HepG2 (cell line): ENCODE measurements at regions not wholly inside any gene's neighbourhood (a gene's known extent, or its start where the extent isn't known, plus 50 kb on each side); places are given as distances from the start of the nearest gene placed in this dataset.

Experiments
- ATAC-seq: fragments of 200-7000 bp; cut with Tn5 transposase; 3 replicates; pipeline ENCODE4 v1.9.1; 2020; ENCODE audit warnings: mild to moderate bottlenecking, moderate library complexity
- BruUV-seq: library from RNA; stranded (reverse); fragments of 400-500 nt; replicated peaks from 2 replicates; lab custom pipeline; 2021; lab: Mats Ljungman, UMichigan
- CTCF ChIA-PET: fragments of 300-600 bp; formaldehyde crosslinking; extraction: SDS; loops from one replicate; lab custom pipeline; 2021; ENCODE audit warnings: low total read pairs, inconsistent platforms, low intra/inter-chr PET ratio; lab: Yijun Ruan, JAX
- POLR2A ChIA-PET: fragments of 350-600 bp; sonication (Branson Sonifier 250); formaldehyde crosslinking; loops from one replicate; lab custom pipeline; 2020; ENCODE audit warnings: antibody characterized with exemption, inconsistent platforms; lab: Yijun Ruan, JAX
- DNase-seq: peaks from one replicate; pipeline ENCODE4 v3.0.0-alpha.2; 2015; ENCODE audit warnings: low spot score
- FAIRE-seq: peaks from 3 replicates; lab custom pipeline; 2011; peaks lifted over from hg19 to GRCh38; lab: Jason Lieb, UNC
- H2AFZ ChIP-seq: one replicate; pipeline ENCODE4 v1.6.1; 2011; ENCODE audit warnings: low read length, inconsistent platforms
- H3K27ac ChIP-seq: fragments of 300-600 bp; 3 replicates; pipeline ENCODE4 v1.8.0; 2011; ENCODE audit warnings: mixed run types, mild to moderate bottlenecking, mixed read lengths, low read length, inconsistent platforms; ENCODE audit not compliant: insufficient read depth; ENCODE audit errors: extremely low read length
- H3K27me3 ChIP-seq, 2 experiments: fragments of 200-600 bp in 1 of 2; 2 replicates in 1 of 2; 3 replicates in 1 of 2; pipeline versions ENCODE4 v1.6.0 to v1.8.0; 2011; ENCODE audit warnings: low read length in 2 of 2, mild to moderate bottlenecking in 2 of 2, moderate library complexity in 2 of 2, inconsistent platforms in 1 of 2; ENCODE audit not compliant: insufficient read depth in 2 of 2, control insufficient read depth in 1 of 2
- H3K36me3 ChIP-seq, 2 experiments: fragments of 200-600 bp in 1 of 2; replicated peaks in 1 of 2; 2 replicates in 1 of 2; 3 replicates in 1 of 2; pipeline versions ENCODE4 v1.5.1 to v1.8.0; 2011; ENCODE audit warnings: low read length in 2 of 2, inconsistent platforms in 1 of 2; ENCODE audit not compliant: insufficient read depth in 2 of 2, control insufficient read depth in 1 of 2
- H3K4me1 ChIP-seq: 2 replicates; pipeline ENCODE4 v1.5.1; 2012; ENCODE audit warnings: low read length, inconsistent platforms; ENCODE audit not compliant: insufficient read depth
- H3K4me2 ChIP-seq: 2 replicates; pipeline ENCODE4 v1.6.0; 2011; ENCODE audit warnings: low read depth, low read length, inconsistent platforms
- H3K4me3 ChIP-seq, 3 experiments: fragments of 200-600 bp in 1 of 3; sonication (generic), shearing (Covaris generic) in 1 of 3; replicated peaks in 1 of 3; 2 replicates each; pipeline ENCODE4 v1.5.1; 2011 to 2016; ENCODE audit warnings: low read length in 3 of 3, inconsistent platforms in 2 of 3, low read depth in 2 of 3, mild to moderate bottlenecking in 2 of 3, control low read depth in 1 of 3, mixed read lengths in 1 of 3; ENCODE audit not compliant: insufficient read depth in 1 of 3
- H3K79me2 ChIP-seq: one replicate; pipeline ENCODE4 v1.6.1; 2011; ENCODE audit warnings: low read length, inconsistent platforms; ENCODE audit not compliant: insufficient read depth
- H3K9ac ChIP-seq: 2 replicates; pipeline ENCODE4 v1.6.0; 2011; ENCODE audit warnings: mild to moderate bottlenecking, low read depth, low read length, inconsistent platforms; ENCODE audit not compliant: insufficient read depth
- H3K9me3 ChIP-seq: 2 replicates; pipeline ENCODE4 v1.5.1; 2012; ENCODE audit warnings: mild to moderate bottlenecking, low read length
- H4K20me1 ChIP-seq: 2 replicates; pipeline ENCODE4 v1.6.0; 2011; ENCODE audit warnings: inconsistent platforms, mild to moderate bottlenecking, low read length, moderate library complexity; ENCODE audit not compliant: insufficient read depth
- CENPX ChIP-seq: sonication (generic); formaldehyde crosslinking; IDR thresholded peaks from 2 replicates; pipeline ENCODE4 v1.9.0; 2021; ENCODE audit warnings: mild to moderate bottlenecking, missing genetic modification reagents, moderate library complexity
- POLR2G ChIP-seq: fragments of 200-400 bp; formaldehyde crosslinking; IDR thresholded peaks from 2 replicates; pipeline ENCODE4 v1.6.1; 2018; ENCODE audit warnings: mild to moderate bottlenecking, low read depth, low read length, moderate library complexity
- REL ChIP-seq: sonication (generic); formaldehyde crosslinking; conservative IDR thresholded peaks from 2 replicates; pipeline ENCODE4 v1.8.0; 2022; ENCODE audit warnings: mild to moderate bottlenecking, missing genetic modification reagents, moderate library complexity
- ZBTB38 ChIP-seq: sonication (generic); formaldehyde crosslinking; IDR thresholded peaks from 2 replicates; pipeline ENCODE4 v1.5.1; 2020; ENCODE audit warnings: mild to moderate bottlenecking, missing genetic modification reagents
- ZNF33B ChIP-seq: sonication (generic); formaldehyde crosslinking; IDR thresholded peaks from 2 replicates; pipeline ENCODE4 v1.5.1; 2020; ENCODE audit warnings: mild to moderate bottlenecking, missing genetic modification reagents
- ZNF629 ChIP-seq: sonication (generic); formaldehyde crosslinking; conservative IDR thresholded peaks from 2 replicates; pipeline ENCODE4 v1.5.0; 2020; ENCODE audit warnings: missing genetic modification reagents
- ZNF773 ChIP-seq: sonication (generic); formaldehyde crosslinking; IDR thresholded peaks from 2 replicates; pipeline ENCODE4 v1.4.0; 2020; ENCODE audit warnings: missing genetic modification reagents, borderline replicate concordance
- WGBS: methylation state at CpG from one replicate; pipeline ENCODE4 v1.1.6; 2017; ENCODE audit warnings: low lambda C conversion rate; 5-methylcytosine and 5-hydroxymethylcytosine counted together
- in situ Hi-C: cut with HindIII; loops from 2 replicates; pipeline ENCODE4 v1.10.0; 2017; ENCODE audit warnings: low pct_unique_long_range_greater_than_20kb; ENCODE audit not compliant: extremely low pct_ligation_motif_present
- intact Hi-C: fragments of 100-400 bp; cut with micrococcal nuclease; formaldehyde crosslinking; loops from one replicate; pipeline ENCODE4 v1.10.0; 2022; ENCODE audit not compliant: unreplicated experiment
- TF ChIP-seq, protein P1 (sequence below): conservative IDR thresholded peaks from 2 replicates; pipeline ENCODE4 v1.6.1; 2018; ENCODE audit warnings: missing genetic modification reagents
- TF ChIP-seq, protein P2 (sequence below): sonication (generic); formaldehyde crosslinking; IDR thresholded peaks from 2 replicates; pipeline ENCODE4 v1.8.1; 2022; ENCODE audit warnings: mild to moderate bottlenecking, missing genetic modification reagents
- TF ChIP-seq, protein P3 (sequence below): sonication (generic); formaldehyde crosslinking; IDR thresholded peaks from 2 replicates; pipeline ENCODE4 v1.8.1; 2023; ENCODE audit warnings: mild to moderate bottlenecking, moderate library complexity, missing genetic modification reagents

DNA sequence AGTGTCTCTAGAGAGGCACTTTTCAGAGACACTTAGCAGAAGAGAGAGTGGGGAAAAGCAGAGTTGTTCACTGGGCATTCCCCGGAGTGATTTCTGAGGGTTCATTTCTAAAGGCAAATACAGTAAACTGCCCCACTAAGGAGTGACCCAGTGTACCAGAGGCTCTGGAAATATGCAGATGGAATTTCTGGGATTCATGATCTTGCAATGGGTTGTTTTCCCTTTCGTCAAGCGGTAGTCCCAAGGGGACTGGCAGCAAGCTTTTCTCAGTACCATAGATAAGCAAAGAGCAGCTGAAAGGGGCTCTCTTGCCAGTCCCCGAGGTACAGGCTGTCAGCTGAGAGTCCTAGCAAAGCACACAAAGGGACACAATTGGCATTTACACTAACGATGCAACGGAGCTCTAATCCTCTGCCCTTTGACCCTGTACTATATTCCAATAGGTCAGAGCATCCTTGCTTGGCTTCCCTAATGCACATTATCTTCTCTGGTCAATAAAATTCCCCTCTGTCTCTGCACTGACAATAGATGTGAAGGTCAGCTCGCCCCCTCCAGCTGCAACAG lies 155.6 kb downstream of the SEMA6D start (continued):
- TF ChIP-seq, protein P1, sequence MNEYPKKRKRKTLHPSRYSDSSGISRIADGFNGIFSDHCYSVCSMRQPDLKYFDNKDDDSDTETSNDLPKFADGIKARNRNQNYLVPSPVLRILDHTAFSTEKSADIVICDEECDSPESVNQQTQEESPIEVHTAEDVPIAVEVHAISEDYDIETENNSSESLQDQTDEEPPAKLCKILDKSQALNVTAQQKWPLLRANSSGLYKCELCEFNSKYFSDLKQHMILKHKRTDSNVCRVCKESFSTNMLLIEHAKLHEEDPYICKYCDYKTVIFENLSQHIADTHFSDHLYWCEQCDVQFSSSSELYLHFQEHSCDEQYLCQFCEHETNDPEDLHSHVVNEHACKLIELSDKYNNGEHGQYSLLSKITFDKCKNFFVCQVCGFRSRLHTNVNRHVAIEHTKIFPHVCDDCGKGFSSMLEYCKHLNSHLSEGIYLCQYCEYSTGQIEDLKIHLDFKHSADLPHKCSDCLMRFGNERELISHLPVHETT (CRISPR knock-in tag): no peak
- TF ChIP-seq CENPX (CRISPR knock-in tag): no peak

DNA sequence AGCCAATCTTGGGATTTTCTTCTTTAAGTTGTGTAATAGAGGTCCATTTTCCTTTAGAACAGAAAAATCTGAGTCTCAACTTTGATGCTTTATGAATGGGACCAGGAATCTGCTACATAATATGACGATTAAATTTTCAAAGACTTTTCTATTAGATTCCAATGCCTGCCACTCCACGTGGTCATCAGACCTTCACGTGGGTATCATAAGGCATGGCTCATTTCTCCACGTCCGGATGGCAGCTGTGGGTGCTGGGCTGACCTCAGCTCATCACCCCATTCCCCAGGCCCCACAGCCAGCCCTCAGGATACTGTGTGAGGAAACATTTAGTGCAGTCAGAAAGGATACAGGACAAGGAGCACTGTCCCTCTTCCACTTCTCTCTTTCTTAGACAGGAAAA lies 159.7 kb downstream of the SEMA6D start:
- ChIA-PET POLR2A (no interaction called here), CTCF (no interaction called here)

More for the DNA sequence above, 159.7 kb downstream of the SEMA6D start:
- Histone ChIP-seq H3K9ac (no peak overlapping the region), H4K20me1 (no peaks in the 10 kb centered on the region), H3K4me1 (no peaks in the 10 kb centered on the region), H3K27me3 (no peaks in the 10 kb centered on the region), H2AFZ (no peak overlapping the region), H3K79me2 (no peaks in the 10 kb centered on the region), H3K36me3 (no peaks in the 10 kb centered on the region), H3K9me3 (peaks cover 90% of the 10 kb centered on the region), H3K4me2 (no peak overlapping the region), H3K4me3 (no peak overlapping the region), H3K27ac (no peak overlapping the region)
- in situ Hi-C loops (no loop called here), intact Hi-C loops (no loop called here)
- no peak for FAIRE-seq
- 3% methylated on average over 5 of the region's 5 CpGs for WGBS
- no peak for TF ChIP-seq ZNF33B (CRISPR knock-in tag)
- no peak for TF ChIP-seq ZNF629 (CRISPR knock-in tag)
- no peak for TF ChIP-seq POLR2G
- no peak for TF ChIP-seq ZNF773 (CRISPR knock-in tag)
- TF ChIP-seq, protein P2, sequence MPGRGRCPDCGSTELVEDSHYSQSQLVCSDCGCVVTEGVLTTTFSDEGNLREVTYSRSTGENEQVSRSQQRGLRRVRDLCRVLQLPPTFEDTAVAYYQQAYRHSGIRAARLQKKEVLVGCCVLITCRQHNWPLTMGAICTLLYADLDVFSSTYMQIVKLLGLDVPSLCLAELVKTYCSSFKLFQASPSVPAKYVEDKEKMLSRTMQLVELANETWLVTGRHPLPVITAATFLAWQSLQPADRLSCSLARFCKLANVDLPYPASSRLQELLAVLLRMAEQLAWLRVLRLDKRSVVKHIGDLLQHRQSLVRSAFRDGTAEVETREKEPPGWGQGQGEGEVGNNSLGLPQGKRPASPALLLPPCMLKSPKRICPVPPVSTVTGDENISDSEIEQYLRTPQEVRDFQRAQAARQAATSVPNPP (CRISPR knock-in tag): no peak
- TF ChIP-seq, protein P3, sequence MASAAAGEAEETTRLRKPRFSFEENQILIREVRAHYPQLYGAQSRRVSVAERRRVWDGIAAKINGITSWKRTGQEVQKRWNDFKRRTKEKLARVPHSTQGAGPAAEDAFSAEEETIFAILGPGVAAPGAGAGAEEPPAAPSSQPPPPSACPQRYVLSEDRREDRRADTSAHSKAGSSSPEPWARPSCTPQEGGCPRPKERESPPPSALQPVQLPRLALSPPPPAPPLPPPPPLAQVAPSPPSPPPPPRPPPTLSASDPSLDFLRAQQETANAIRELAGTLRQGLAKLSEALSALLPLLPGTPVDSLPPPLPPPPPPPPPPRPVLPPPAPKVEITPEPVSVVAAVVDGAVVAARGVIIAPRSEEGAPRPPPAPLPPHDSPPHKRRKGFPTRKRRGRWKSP: no peak
- TF ChIP-seq REL (CRISPR knock-in tag): no peak
- TF ChIP-seq ZBTB38 (CRISPR knock-in tag): no peak
- no peak for DNase-seq
- no peak for ATAC-seq
- no TSS peak for BruUV-seq
